GM12891 (cell line): ENCODE measurements at regions not wholly inside any gene's neighbourhood (a gene's known extent, or its start where the extent isn't known, plus 50 kb on each side); places are given as distances from the start of the nearest gene placed in this dataset.

Experiments
- POLR2A ChIP-seq: IDR thresholded peaks from 2 replicates; pipeline ENCODE4 v1.6.1; 2011; ENCODE audit warnings: low read depth, low read length, control low read depth
- POLR2AphosphoS5 ChIP-seq: IDR thresholded peaks from 2 replicates; pipeline ENCODE4 v1.6.1; 2011; ENCODE audit warnings: low read depth, low read length, control low read depth
- TAF1 ChIP-seq: IDR thresholded peaks from 2 replicates; pipeline ENCODE4 v1.6.1; 2011; ENCODE audit warnings: low read depth, low read length, control low read depth

DNA sequence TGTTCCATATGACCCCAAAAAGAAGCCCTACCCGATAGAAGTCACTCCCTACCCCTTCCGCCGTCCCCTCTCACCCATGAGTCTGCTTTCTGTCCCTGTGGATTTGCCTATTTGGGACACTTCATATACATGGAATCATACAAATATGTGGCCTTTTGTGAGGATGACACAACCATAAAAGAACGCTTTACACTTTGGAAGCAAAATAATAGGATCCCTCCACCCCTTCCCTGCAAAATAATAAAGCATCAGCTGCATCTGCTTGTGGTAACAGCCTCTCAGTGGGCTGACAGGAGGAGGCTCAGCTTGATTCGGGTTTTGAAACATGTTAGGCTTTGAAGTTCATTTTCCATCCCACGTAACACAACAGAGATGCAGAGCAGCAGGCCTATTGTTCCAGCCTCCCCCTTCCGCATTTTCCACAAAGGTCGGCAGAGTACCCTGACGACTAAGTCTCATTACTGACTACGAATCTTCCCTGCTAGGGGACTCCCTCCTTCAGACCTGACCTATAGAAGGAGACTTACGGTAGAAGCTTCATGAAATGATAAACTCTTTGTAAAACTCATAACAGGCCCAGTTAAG, 99.1 kb downstream of the ALDH8A1 start:
- no peak for TF ChIP-seq TAF1
- TF ChIP-seq POLR2AphosphoS5, result no peak
- no peak for TF ChIP-seq POLR2A
